DOHH2 (cell line): ENCODE measurements at regions not wholly inside any gene's neighbourhood (a gene's known extent, or its start where the extent isn't known, plus 50 kb on each side); places are given as distances from the start of the nearest gene placed in this dataset.

Experiments used
- EZH2phosphoT487 ChIP-seq: fragments of 200-600 bp; sonication (generic); IDR thresholded peaks from 2 replicates; pipeline ENCODE4 v1.6.1; 2017; ENCODE audit warnings: borderline replicate concordance, mild to moderate bottlenecking, antibody characterized with exemption, low read length, moderate library complexity, mixed read lengths
- TF ChIP-seq, protein P1 (sequence below): fragments of 200-600 bp; sonication (generic); IDR thresholded peaks from one replicate; pipeline ENCODE4 v1.5.1; 2014; ENCODE audit warnings: antibody characterized with exemption, mild to moderate bottlenecking, low read depth, low read length; ENCODE audit not compliant: poor library complexity, severe bottlenecking

- TF ChIP-seq, protein P1, sequence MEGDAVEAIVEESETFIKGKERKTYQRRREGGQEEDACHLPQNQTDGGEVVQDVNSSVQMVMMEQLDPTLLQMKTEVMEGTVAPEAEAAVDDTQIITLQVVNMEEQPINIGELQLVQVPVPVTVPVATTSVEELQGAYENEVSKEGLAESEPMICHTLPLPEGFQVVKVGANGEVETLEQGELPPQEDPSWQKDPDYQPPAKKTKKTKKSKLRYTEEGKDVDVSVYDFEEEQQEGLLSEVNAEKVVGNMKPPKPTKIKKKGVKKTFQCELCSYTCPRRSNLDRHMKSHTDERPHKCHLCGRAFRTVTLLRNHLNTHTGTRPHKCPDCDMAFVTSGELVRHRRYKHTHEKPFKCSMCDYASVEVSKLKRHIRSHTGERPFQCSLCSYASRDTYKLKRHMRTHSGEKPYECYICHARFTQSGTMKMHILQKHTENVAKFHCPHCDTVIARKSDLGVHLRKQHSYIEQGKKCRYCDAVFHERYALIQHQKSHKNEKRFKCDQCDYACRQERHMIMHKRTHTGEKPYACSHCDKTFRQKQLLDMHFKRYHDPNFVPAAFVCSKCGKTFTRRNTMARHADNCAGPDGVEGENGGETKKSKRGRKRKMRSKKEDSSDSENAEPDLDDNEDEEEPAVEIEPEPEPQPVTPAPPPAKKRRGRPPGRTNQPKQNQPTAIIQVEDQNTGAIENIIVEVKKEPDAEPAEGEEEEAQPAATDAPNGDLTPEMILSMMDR: no peak
- no peak for TF ChIP-seq EZH2phosphoT487
These were observed 141.6 kb upstream of the RREB1 start for GRCh38 chr6:6966127-6966526.
